Suppressor macrophage treated with lipopolysaccharide for 1 hour (primary cell): ENCODE measurements at regions not wholly inside any gene's neighbourhood (a gene's known extent, or its start where the extent isn't known, plus 50 kb on each side); places are given as distances from the start of the nearest gene placed in this dataset.
A peak's percentile ranks its signal among the peaks of the same experiment; 100 is the strongest.
"Not testable (repeated sequence)": the region's sequence is repeated elsewhere in the genome, so short reads cannot be mapped to it uniquely, and the experiment has no call there.

Experiments used
- DNase-seq, 3 donors: peaks; one replicate each; pipeline ENCODE4 v3.0.0-alpha.2; 2020 to 2022

- DNase-seq = peak in 1 of 3 donors; percentile 14
These were observed 683.2 kb upstream of the TPTE start for GRCh38 chr21:9837946-9838737.

- peak in 1 of 3 donors; percentile 16 for DNase-seq
These were observed 682.4 kb upstream of the TPTE start for GRCh38 chr21:9838738-9839642.

- peak in 1 of 3 donors; percentile 8 for DNase-seq
These were observed 677.3 kb upstream of the TPTE start for GRCh38 chr21:9844106-9844505.

GRCh38 chr21:9847511-9847910 lies 673.9 kb upstream of the TPTE start:
- DNase-seq = not testable (repeated sequence)

GRCh38 chr21:9851166-9851565 lies 670.2 kb upstream of the TPTE start:
- DNase-seq = not testable (repeated sequence)

- DNase-seq = not testable (repeated sequence)
These were observed 669.7 kb upstream of the TPTE start for GRCh38 chr21:9851695-9852094.

GRCh38 chr21:9857563-9857962 lies 663.8 kb upstream of the TPTE start:
- not testable (repeated sequence) for DNase-seq

- DNase-seq = not testable (repeated sequence)
These were observed 661.5 kb upstream of the TPTE start for GRCh38 chr21:9859865-9860264.

- not testable (repeated sequence) for DNase-seq
These were observed 658.9 kb upstream of the TPTE start for GRCh38 chr21:9862456-9862855.

GRCh38 chr21:9867815-9868214 lies 653.6 kb upstream of the TPTE start:
- DNase-seq = not testable (repeated sequence)

- DNase-seq = not testable (repeated sequence)
These were observed 648.3 kb upstream of the TPTE start for GRCh38 chr21:9873096-9873495.

- DNase-seq = not testable (repeated sequence)
These were observed 647.2 kb upstream of the TPTE start for GRCh38 chr21:9874136-9874535.

- DNase-seq = not testable (repeated sequence)
These were observed 640.0 kb upstream of the TPTE start for GRCh38 chr21:9881430-9881829.

GRCh38 chr21:9883047-9883446 lies 638.3 kb upstream of the TPTE start:
- not testable (repeated sequence) for DNase-seq

- not testable (repeated sequence) for DNase-seq
These were observed 637.7 kb upstream of the TPTE start for GRCh38 chr21:9883571-9884282.

GRCh38 chr21:9888500-9888899 lies 632.9 kb upstream of the TPTE start:
- not testable (repeated sequence) for DNase-seq

- not testable (repeated sequence) for DNase-seq
These were observed 617.8 kb upstream of the TPTE start for GRCh38 chr21:9903579-9903978.

GRCh38 chr21:9914135-9914534 lies 607.2 kb upstream of the TPTE start:
- not testable (repeated sequence) for DNase-seq

- not testable (repeated sequence) for DNase-seq
These were observed 601.9 kb upstream of the TPTE start for GRCh38 chr21:9919446-9919845.

- not testable (repeated sequence) for DNase-seq
These were observed 577.7 kb upstream of the TPTE start for GRCh38 chr21:9943639-9944038.

GRCh38 chr21:9946057-9946456 lies 575.3 kb upstream of the TPTE start:
- not testable (repeated sequence) for DNase-seq

GRCh38 chr21:9949510-9950289 lies 571.7 kb upstream of the TPTE start:
- not testable (repeated sequence) for DNase-seq
